LNCAP (cell line): ENCODE measurements at regions not wholly inside any gene's neighbourhood (a gene's known extent, or its start where the extent isn't known, plus 50 kb on each side); places are given as distances from the start of the nearest gene placed in this dataset.

Source experiments
- TF ChIP-seq, protein P1 (sequence below): fragments of 450-650 bp; IDR thresholded peaks from 2 replicates; pipeline ENCODE4 v1.5.1; 2017; ENCODE audit warnings: mild to moderate bottlenecking

DNA sequence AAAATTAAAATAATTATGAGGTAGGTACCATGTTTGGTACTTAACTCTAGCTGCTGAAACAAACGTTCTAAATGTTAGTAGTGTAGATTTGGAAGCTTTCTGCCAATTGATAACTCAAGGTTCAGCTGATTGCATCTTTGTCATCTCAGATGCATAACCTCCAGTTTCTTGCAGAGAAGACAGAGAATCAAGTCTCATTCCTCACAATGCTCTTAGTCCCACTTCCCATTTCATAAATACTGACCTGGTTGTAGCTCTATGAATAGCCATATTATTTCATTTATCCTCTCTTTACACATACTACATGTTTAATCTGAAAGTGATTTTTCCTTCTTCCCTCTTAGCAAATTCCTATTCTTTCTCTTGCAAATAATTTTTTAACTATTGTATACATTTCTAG lies 178.5 kb upstream of the SETBP1 start:
- TF ChIP-seq, protein P1, sequence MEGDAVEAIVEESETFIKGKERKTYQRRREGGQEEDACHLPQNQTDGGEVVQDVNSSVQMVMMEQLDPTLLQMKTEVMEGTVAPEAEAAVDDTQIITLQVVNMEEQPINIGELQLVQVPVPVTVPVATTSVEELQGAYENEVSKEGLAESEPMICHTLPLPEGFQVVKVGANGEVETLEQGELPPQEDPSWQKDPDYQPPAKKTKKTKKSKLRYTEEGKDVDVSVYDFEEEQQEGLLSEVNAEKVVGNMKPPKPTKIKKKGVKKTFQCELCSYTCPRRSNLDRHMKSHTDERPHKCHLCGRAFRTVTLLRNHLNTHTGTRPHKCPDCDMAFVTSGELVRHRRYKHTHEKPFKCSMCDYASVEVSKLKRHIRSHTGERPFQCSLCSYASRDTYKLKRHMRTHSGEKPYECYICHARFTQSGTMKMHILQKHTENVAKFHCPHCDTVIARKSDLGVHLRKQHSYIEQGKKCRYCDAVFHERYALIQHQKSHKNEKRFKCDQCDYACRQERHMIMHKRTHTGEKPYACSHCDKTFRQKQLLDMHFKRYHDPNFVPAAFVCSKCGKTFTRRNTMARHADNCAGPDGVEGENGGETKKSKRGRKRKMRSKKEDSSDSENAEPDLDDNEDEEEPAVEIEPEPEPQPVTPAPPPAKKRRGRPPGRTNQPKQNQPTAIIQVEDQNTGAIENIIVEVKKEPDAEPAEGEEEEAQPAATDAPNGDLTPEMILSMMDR, result no peak

DNA sequence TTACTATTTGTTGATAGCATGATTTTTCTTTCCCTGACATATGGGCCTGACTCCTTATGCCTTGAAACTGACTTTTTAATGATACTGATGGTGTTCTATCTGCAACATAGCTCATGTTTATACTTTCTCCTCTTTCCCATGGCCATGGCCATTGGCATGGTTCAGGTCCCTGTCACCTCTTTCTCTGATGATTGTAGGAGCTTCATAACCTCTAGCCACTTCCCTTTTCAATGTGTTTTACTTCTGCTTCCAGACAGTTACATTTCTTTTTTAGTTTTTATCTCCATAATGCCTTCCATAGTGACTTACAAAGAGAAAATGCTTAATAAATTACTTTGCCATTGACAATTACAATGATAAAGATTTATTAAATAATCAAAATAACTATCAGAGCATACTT lies 177.9 kb upstream of the SETBP1 start:
- TF ChIP-seq, protein P1, result no peak

DNA sequence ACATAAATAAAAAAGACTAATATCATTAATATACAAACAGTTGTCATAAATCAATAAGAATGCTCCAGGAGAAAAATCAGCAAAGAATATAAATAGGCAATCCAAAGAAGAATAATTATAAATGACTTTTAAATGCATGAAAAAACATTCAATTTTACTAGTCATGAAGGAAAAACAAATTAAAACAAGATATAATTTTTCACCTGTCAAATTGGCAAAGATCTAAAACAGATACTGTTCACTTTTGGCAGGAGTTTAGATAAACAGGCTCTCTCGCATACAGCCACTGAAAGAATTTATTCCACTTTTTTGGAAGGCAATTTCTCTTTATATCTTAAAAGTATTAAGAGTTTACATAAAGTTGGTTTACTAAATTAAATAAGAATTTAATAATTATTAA lies 176.8 kb upstream of the SETBP1 start:
- TF ChIP-seq, protein P1, result no peak

DNA sequence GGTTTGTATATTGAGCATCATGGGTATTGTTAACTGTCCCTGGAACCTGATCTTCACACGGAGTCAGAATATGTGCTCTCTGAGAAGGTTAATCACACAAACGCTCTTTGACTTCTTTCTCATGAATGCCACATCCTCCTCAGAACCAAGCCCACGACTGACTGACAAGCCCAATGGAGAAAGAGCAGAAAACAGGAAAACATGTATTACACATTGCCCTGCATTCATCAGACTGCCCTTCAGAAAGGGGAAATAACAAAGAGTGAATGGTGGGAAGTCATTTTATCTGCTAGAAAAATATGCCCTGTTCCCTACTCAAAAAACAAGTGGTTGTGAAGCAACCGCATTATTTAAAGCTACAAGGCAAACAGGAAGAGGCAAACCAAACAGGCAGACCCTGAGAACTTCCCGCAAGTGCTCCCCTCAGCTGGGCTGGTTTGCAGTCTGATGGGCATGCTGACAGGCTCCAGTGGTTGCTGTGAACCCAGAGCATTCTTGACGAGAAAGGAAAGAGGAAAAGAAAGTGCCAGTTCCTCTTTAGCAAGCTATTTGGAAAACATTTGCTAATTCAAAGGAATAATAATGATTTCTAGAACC lies 172.9 kb upstream of the SETBP1 start:
- TF ChIP-seq, protein P1, result no peak

DNA sequence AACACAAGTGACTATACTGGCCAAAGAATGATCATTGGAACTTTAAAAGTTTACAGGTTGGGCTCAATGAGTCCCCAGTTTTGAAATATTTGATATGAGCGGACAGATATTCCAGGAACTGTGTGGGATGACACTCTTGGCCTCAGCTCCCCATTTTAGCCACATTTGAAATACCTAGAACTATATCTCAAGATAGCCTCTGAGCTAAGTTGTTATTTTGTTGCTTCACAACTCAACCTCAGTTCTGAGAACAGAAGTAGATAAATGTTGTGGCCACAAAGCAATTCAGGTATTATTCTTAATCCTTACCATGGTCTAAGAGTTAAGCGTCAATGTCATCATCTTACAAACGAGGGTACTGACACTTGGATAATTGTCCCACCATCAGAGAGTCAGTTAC lies 172.2 kb upstream of the SETBP1 start:
- TF ChIP-seq, protein P1, result no peak

DNA sequence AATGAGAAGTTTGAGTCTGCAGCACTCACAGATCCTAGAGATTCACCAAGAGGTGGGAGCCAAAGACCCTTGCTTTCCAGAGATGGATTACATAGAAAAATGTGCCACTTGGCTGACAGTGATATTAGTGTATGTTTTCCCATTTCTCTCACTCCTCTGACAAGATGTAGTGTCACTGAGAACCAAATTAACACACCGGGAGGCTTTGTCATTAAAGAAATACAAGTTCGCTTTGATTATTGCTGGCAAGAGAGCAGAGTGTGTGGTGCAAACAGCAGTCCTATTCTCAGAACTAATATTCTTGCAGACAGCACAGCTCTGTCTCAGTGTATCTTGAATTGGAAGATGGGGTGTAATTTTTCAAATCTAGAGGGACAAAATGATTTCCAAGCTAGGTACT lies 171.6 kb upstream of the SETBP1 start:
- TF ChIP-seq, protein P1, result no peak

DNA sequence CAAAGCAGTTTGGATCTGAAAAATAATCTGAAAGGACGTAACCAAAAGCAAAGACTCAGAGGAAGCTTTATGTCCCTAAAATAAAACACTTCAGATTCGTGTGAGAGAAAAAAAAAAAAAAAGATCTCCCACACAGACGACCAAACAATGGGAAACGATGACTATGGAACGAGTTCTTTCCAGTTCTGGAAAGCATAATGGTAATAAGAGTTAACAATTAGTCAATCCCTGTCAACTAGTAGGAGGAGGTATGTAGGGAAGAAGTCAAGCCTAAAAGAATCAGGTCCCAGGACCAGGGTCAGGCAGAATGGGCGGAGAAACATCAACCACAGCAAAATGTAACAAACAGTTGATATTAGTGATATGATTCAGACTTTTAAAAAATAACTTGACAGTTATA lies 170.3 kb upstream of the SETBP1 start:
- TF ChIP-seq, protein P1, result no peak

DNA sequence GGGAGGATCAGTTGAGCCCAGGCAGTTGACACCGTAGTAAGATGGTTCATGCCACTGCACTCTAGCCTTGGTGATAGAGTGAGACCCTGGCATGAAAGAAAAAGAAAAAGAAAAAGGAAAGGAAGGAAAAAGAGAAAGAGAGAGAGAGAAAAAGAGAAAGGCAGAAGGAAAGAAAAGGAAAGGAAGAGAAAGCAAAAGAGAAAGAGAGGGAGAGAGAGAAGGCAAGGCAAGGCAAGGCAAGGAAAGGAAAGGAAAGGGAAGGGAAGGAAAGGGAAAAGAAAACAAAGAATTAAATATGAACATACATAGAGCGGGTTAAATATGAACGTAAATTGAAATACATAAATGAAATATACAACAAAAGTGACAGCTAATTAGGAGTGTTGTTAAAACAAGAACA lies 167.5 kb upstream of the SETBP1 start:
- TF ChIP-seq, protein P1, result no peak
